GM23338 (cell line): ENCODE measurements at regions not wholly inside any gene's neighbourhood (a gene's known extent, or its start where the extent isn't known, plus 50 kb on each side); places are given as distances from the start of the nearest gene placed in this dataset.
"Not testable (repeated sequence)": the region's sequence is repeated elsewhere in the genome, so short reads cannot be mapped to it uniquely, and the experiment has no call there.

ENCODE experiments used
- ATAC-seq: fragments of 200-7000 bp; cut with Tn5 transposase; 3 replicates; pipeline ENCODE4 v1.9.1; 2020
- DNase-seq: peaks from one replicate; pipeline ENCODE4 v3.0.0-alpha.2; 2015; ENCODE audit warnings: low spot score
- H2AFZ ChIP-seq: fragments of 200-600 bp; sonication (generic); 2 replicates; pipeline ENCODE4 v1.8.0; 2016; ENCODE audit warnings: antibody characterized with exemption, mild to moderate bottlenecking, moderate library complexity
- H3F3A ChIP-seq: fragments of 200-600 bp; sonication (generic); replicated peaks from 2 replicates; pipeline ENCODE4 v1.8.0; 2017; ENCODE audit warnings: antibody characterized with exemption, mixed run types, low read depth
- H3K27ac ChIP-seq: fragments of 200-600 bp; sonication (generic); 2 replicates; pipeline ENCODE4 v1.6.1; 2016; ENCODE audit warnings: low read depth
- H3K27me3 ChIP-seq: fragments of 200-600 bp; sonication (generic); 2 replicates; pipeline ENCODE4 v1.8.0; 2016; ENCODE audit warnings: mild to moderate bottlenecking, mixed run types, moderate library complexity; ENCODE audit not compliant: insufficient read depth
- H3K36me3 ChIP-seq: fragments of 200-600 bp; sonication (generic); 2 replicates; pipeline ENCODE4 v1.8.0; 2016; ENCODE audit warnings: mild to moderate bottlenecking; ENCODE audit not compliant: insufficient read depth
- H3K4me1 ChIP-seq: fragments of 200-600 bp; sonication (generic); 2 replicates; pipeline ENCODE4 v1.8.0; 2016; ENCODE audit warnings: mild to moderate bottlenecking, moderate library complexity; ENCODE audit not compliant: insufficient read depth
- H3K4me2 ChIP-seq: fragments of 200-600 bp; sonication (generic); 2 replicates; pipeline ENCODE4 v1.7.1; 2017; ENCODE audit warnings: mixed run types
- H3K4me3 ChIP-seq: fragments of 200-600 bp; sonication (generic); 2 replicates; pipeline ENCODE4 v1.6.1; 2016; ENCODE audit warnings: mixed run types
- H3K79me2 ChIP-seq: fragments of 200-600 bp; sonication (generic); replicated peaks from 2 replicates; pipeline ENCODE4 v1.8.0; 2017; ENCODE audit warnings: mild to moderate bottlenecking; ENCODE audit not compliant: insufficient read depth
- H3K9me2 ChIP-seq: fragments of 200-600 bp; sonication (generic); 2 replicates; pipeline ENCODE4 v1.8.0; 2017; ENCODE audit not compliant: insufficient read depth
- H4K20me1 ChIP-seq: fragments of 200-600 bp; sonication (generic); replicated peaks from 2 replicates; pipeline ENCODE4 v1.8.0; 2017; ENCODE audit warnings: mild to moderate bottlenecking; ENCODE audit not compliant: insufficient read depth
- H3K27ac Mint-ChIP-seq: 2 replicates; pipeline ENCODE4 v1.8.0; 2020; ENCODE audit warnings: inconsistent platforms, mild to moderate bottlenecking, moderate library complexity, mixed read lengths
- H3K27me3 Mint-ChIP-seq: 3 replicates; pipeline ENCODE4 v1.8.0; 2022; ENCODE audit warnings: low read depth, mild to moderate bottlenecking, moderate library complexity, mixed read lengths, inconsistent platforms; ENCODE audit not compliant: insufficient read depth, poor library complexity
- H3K36me3 Mint-ChIP-seq: 3 replicates; pipeline ENCODE4 v1.8.0; 2021; ENCODE audit warnings: low read depth, mild to moderate bottlenecking, inconsistent platforms, moderate library complexity, mixed read lengths
- H3K4me1 Mint-ChIP-seq: 3 replicates; pipeline ENCODE4 v1.8.0; 2020; ENCODE audit warnings: mild to moderate bottlenecking, inconsistent platforms, mixed read lengths
- H3K4me3 Mint-ChIP-seq: 3 replicates; pipeline ENCODE4 v1.8.0; 2021; ENCODE audit warnings: moderate library complexity, mild to moderate bottlenecking, inconsistent platforms, mixed read lengths
- H3K9me3 Mint-ChIP-seq: 3 replicates; pipeline ENCODE4 v1.8.0; 2020; ENCODE audit warnings: moderate library complexity, mild to moderate bottlenecking, inconsistent platforms, mixed read lengths
- ETS1 ChIP-seq: IDR thresholded peaks from 2 replicates; pipeline ENCODE4 v1.6.1; 2016; ENCODE audit warnings: antibody characterized with exemption
- EZH2phosphoT487 ChIP-seq: fragments of 200-600 bp; sonication (generic); IDR thresholded peaks from one replicate; pipeline ENCODE4 v1.8.1; 2018; ENCODE audit warnings: antibody characterized with exemption; ENCODE audit not compliant: unreplicated experiment
- JUNB ChIP-seq: IDR thresholded peaks from one replicate; pipeline ENCODE4 v1.6.1; 2016; ENCODE audit warnings: antibody characterized with exemption; ENCODE audit not compliant: unreplicated experiment
- REST ChIP-seq: IDR thresholded peaks from one replicate; pipeline ENCODE4 v1.6.1; 2018; ENCODE audit warnings: antibody characterized with exemption; ENCODE audit not compliant: unreplicated experiment
- ZNF331 ChIP-seq: fragments of 250-450 bp; sonication (Bioruptor Pico); IDR thresholded peaks from 2 replicates; pipeline ENCODE4 v1.5.0; 2020; ENCODE audit warnings: low read depth, mild to moderate bottlenecking, moderate library complexity
- TF ChIP-seq, protein P1 (sequence below), 2 experiments: fragments of 200-600 bp in 1 of 2; sonication (generic) in 1 of 2; conservative IDR thresholded peaks; 2 replicates each; pipeline versions ENCODE4 v1.5.1 to v1.6.1; 2016 to 2017; ENCODE audit warnings: antibody characterized with exemption in 2 of 2, low read depth in 2 of 2, mild to moderate bottlenecking in 2 of 2, moderate library complexity in 1 of 2

DNA sequence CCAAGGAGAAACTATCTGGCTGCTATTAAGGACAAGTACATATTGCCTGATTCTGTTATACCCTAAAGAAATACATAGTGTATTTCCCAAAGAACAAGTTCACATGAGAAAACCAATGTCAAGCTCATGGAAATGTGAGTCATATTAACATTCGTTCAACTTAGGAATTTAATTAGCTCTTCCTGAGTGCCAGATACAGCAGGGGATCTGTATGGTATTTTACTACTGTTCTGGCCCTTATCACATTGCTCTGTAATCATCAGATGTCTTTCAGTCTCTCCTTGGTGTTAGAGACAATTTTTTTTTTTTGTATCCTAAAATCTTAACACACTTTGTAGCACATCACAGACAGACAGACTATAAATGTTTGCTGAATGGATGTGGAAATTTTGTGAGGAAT is 395.0 kb upstream of the CRIM1 start:
- H3K36me3 ChIP-seq, result no peaks in the 10 kb centered on the region
- H3F3A ChIP-seq, result peaks cover 2% of the 10 kb centered on the region; the same call in 1 of the 2 replicates
- H3K4me1 ChIP-seq, result no peaks in the 10 kb centered on the region
- ATAC-seq (no peak), DNase-seq (no peak)
- H3K27ac ChIP-seq, result no peak overlapping the region
- H3K27me3 Mint-ChIP-seq, result peaks cover 2% of the 10 kb centered on the region
- no peak overlapping the region for H3K4me3 ChIP-seq
- no peaks in the 10 kb centered on the region; the same call in 2 of the 3 replicates for H3K4me1 Mint-ChIP-seq
- H3K36me3 Mint-ChIP-seq, result peaks cover 10% of the 10 kb centered on the region; the same call in 2 of the 3 replicates
- H2AFZ ChIP-seq, result no peak overlapping the region
- H3K27ac Mint-ChIP-seq, result no peak overlapping the region
- H3K27me3 ChIP-seq, result no peaks in the 10 kb centered on the region
- H3K9me2 ChIP-seq, result 0 out of 2 replicates have a peak, but pooled peaks cover 3% of the 10 kb centered on the region
- no peaks in the 10 kb centered on the region for H4K20me1 ChIP-seq
- no peak overlapping the region for H3K4me3 Mint-ChIP-seq
- TF ChIP-seq REST (no peak), ZNF331 (no peak), EZH2phosphoT487 (no peak), JUNB (no peak), ETS1 (no peak)
- TF ChIP-seq, protein P1, sequence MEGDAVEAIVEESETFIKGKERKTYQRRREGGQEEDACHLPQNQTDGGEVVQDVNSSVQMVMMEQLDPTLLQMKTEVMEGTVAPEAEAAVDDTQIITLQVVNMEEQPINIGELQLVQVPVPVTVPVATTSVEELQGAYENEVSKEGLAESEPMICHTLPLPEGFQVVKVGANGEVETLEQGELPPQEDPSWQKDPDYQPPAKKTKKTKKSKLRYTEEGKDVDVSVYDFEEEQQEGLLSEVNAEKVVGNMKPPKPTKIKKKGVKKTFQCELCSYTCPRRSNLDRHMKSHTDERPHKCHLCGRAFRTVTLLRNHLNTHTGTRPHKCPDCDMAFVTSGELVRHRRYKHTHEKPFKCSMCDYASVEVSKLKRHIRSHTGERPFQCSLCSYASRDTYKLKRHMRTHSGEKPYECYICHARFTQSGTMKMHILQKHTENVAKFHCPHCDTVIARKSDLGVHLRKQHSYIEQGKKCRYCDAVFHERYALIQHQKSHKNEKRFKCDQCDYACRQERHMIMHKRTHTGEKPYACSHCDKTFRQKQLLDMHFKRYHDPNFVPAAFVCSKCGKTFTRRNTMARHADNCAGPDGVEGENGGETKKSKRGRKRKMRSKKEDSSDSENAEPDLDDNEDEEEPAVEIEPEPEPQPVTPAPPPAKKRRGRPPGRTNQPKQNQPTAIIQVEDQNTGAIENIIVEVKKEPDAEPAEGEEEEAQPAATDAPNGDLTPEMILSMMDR (conservative IDR thresholded peaks at IDR 0.05; ENCODE audit: low read depth in 2 of 2), result no peak
- H3K4me2 ChIP-seq, result no peak overlapping the region
- peaks cover 11% of the 10 kb centered on the region for H3K9me3 Mint-ChIP-seq
- no peaks in the 10 kb centered on the region for H3K79me2 ChIP-seq

DNA sequence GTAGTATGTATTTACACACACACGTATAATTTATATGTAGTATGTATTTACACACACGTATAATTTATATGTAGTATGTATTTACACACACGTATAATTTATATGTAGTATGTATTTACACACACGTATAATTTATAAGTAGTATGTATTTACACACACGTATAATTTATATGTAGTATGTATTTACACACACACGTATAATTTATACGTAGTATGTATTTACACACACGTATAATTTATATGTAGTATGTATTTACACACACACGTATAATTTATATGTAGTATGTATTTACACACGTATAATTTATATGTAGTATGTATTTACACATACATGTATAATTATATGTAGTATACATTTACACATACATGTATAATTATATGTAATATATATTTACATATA is 398.5 kb upstream of the CRIM1 start:
- H3K4me1 ChIP-seq, H3K27ac Mint-ChIP-seq, H3K4me3 ChIP-seq, H3K4me2 ChIP-seq, ATAC-seq, H3K27me3 ChIP-seq, H3K79me2 ChIP-seq, H2AFZ ChIP-seq, H3K36me3 Mint-ChIP-seq, H3K4me3 Mint-ChIP-seq, H3F3A ChIP-seq, H3K9me2 ChIP-seq, H4K20me1 ChIP-seq, H3K36me3 ChIP-seq, DNase-seq, H3K4me1 Mint-ChIP-seq, H3K27ac ChIP-seq, H3K27me3 Mint-ChIP-seq: not testable (repeated sequence)
- peaks cover 11% of the 10 kb centered on the region for H3K9me3 Mint-ChIP-seq
